H7 (cell line): ENCODE measurements at regions not wholly inside any gene's neighbourhood (a gene's known extent, or its start where the extent isn't known, plus 50 kb on each side); places are given as distances from the start of the nearest gene placed in this dataset.

Source experiments
- DNase-seq: peaks from one replicate; pipeline ENCODE4 v3.0.0; 2012
- H3K27me3 ChIP-seq: 2 replicates; pipeline ENCODE4 v1.6.0; 2011; ENCODE audit warnings: mild to moderate bottlenecking, low read length; ENCODE audit not compliant: control insufficient read depth, insufficient read depth
- H3K36me3 ChIP-seq: replicated peaks from 2 replicates; pipeline ENCODE4 v1.5.1; 2011; ENCODE audit warnings: low read length; ENCODE audit not compliant: control insufficient read depth, insufficient read depth
- H3K4me3 ChIP-seq: 2 replicates; pipeline ENCODE4 v1.5.1; 2011; ENCODE audit warnings: low read depth, mild to moderate bottlenecking, control low read depth, low read length, moderate library complexity; ENCODE audit not compliant: insufficient read depth

DNA sequence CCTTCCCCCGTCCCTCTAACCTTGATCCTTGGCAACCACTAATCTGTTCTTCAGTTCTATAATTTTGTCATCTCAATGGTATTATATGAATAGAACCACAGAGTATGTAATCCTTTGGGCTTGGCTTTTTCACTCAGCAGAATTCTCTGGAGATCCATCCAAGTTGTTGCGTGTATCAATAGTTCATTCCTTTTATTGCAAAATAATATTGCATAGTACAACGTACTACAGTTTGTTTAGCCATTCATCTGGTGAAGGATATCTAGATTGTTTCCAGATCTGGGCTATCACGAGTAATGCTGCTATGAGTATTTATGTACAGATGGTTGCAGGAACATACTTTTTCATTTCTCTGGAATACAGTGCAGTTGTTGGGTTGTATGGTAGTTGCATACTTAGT, 76.2 kb downstream of the PLXNA1 start:
- no peaks in the 10 kb centered on the region for H3K27me3 ChIP-seq
- no peak for DNase-seq
- no peak overlapping the region for H3K4me3 ChIP-seq
- no peaks in the 10 kb centered on the region for H3K36me3 ChIP-seq

DNA sequence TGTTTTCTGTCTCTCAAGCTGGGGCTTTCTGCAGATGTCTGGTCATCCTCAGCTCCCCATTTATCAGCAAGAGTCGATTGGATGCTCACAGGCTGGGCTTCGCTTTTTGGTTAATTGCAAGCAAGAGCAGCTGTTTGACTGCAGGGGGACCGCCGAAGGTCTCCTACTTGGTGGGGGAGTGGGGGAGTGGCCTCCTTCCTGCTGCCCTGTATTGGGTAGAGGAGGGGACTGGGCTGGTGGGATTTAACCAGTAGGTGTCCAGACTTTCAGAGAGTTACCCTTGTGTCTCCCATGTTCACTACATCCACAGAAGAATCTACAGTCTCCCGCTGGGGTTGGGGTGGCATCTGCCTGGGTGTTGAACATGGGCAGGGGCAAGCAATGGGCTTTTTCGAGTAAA, 78.7 kb downstream of the PLXNA1 start:
- no peak overlapping the region for H3K4me3 ChIP-seq
- DNase-seq, result peak; percentile 82

DNA sequence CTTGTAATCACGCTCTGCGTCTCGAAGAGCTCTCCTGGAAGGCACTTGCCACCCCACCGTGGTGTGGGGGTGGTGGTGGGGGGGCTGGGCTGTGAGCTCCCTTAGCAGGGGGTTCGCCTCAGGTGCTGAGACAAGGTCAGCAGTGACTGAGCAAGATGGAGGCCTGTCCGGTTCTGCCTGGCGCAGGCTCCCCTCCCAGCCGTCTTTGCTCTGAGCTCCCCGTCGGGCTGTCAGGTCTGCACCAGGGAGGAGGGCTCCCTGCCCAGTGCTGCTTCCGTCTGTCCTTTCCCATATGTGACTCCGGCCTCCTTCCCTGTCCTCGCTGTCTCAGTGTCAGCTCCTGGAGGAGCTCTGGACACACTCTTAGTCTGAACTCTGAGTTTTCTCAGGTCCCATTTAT, 80.0 kb downstream of the PLXNA1 start:
- H3K4me3 ChIP-seq, result no peak overlapping the region
- no peaks in the 10 kb centered on the region for H3K36me3 ChIP-seq
- DNase-seq, result no peak
- H3K27me3 ChIP-seq, result no peaks in the 10 kb centered on the region

More for the DNA sequence above, 78.7 kb downstream of the PLXNA1 start:
- Histone ChIP-seq H3K27me3 (no peaks in the 10 kb centered on the region), H3K36me3 (no peaks in the 10 kb centered on the region)

- Histone ChIP-seq H3K36me3 (no peaks in the 10 kb centered on the region), H3K27me3 (no peaks in the 10 kb centered on the region), H3K4me3 (no peak overlapping the region)
- no peak for DNase-seq
Observed at GRCh38 chr3:127063916-127064315, 81.0 kb downstream of the PLXNA1 start.

DNA sequence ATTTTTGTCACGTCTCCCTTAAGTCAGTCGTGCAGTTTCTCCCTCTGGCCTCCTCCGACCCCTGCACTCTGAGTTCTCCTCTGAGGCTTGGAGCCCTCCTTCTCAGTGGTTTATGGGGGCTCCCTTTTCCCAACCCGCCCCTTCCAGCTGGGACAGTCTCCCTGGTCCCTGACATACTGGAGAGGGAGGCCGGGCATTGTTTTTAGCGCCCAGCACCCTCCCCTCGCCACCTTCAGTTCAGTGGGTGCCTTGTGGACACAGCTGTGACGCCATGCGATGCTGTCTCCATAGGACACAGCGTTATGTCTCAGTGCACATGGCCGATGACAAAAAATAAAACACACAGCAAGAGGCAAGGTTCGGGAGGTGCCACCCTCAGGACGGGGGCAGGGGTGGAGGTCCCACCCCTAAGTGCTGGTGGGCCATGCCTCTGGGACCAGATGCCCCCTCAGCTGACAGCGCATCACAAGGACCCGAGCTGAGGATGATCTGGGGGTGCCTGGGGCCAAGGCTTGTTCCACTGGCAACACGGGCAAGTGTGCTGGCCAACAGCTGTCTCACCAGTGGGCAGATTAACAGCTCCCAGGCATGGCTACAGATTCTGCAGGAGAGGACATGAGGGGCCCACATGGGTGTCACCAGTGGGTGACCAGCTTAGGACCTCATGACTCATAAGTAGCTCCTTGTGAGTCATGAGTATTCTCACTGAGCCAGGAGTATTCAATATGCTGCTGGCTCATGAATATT, 81.6 kb downstream of the PLXNA1 start:
- no peaks in the 10 kb centered on the region for H3K27me3 ChIP-seq
- no peak for DNase-seq

GRCh38 chr3:127065138-127065427, 82.2 kb downstream of the PLXNA1 start:
- Histone ChIP-seq H3K4me3 (no peak overlapping the region), H3K36me3 (no peaks in the 10 kb centered on the region), H3K27me3 (no peaks in the 10 kb centered on the region)
- DNase-seq, result no peak

More for the DNA sequence above, 81.6 kb downstream of the PLXNA1 start:
- Histone ChIP-seq H3K36me3 (no peaks in the 10 kb centered on the region), H3K4me3 (no peak overlapping the region)

GRCh38 chr3:127065561-127066290, 82.8 kb downstream of the PLXNA1 start:
- no peaks in the 10 kb centered on the region for H3K36me3 ChIP-seq
- no peak for DNase-seq
- no peaks in the 10 kb centered on the region for H3K27me3 ChIP-seq

DNA sequence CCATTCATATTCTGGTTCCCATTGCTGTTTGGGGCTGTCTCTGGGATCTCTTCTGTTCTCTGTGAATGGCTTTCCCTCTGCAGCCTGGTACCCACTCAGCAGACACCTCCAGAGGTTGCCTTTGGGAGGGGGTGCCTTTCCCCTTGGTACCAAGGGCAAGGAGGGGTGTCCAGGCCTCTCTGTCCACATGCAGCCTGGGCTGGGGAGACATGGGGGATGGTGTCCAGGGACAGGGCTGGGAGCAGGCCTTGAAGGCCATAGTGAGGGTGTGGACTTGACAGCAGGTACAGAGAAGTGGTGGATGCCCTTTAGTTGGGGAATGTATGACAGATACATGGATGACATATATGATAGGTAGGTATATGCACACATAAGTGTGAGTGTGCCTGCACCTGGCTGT, 83.7 kb downstream of the PLXNA1 start:
- no peak for DNase-seq
- Histone ChIP-seq H3K4me3 (no peak overlapping the region), H3K36me3 (no peaks in the 10 kb centered on the region), H3K27me3 (no peaks in the 10 kb centered on the region)

More at GRCh38 chr3:127065561-127066290, 82.8 kb downstream of the PLXNA1 start:
- H3K4me3 ChIP-seq, result no peak overlapping the region

DNA sequence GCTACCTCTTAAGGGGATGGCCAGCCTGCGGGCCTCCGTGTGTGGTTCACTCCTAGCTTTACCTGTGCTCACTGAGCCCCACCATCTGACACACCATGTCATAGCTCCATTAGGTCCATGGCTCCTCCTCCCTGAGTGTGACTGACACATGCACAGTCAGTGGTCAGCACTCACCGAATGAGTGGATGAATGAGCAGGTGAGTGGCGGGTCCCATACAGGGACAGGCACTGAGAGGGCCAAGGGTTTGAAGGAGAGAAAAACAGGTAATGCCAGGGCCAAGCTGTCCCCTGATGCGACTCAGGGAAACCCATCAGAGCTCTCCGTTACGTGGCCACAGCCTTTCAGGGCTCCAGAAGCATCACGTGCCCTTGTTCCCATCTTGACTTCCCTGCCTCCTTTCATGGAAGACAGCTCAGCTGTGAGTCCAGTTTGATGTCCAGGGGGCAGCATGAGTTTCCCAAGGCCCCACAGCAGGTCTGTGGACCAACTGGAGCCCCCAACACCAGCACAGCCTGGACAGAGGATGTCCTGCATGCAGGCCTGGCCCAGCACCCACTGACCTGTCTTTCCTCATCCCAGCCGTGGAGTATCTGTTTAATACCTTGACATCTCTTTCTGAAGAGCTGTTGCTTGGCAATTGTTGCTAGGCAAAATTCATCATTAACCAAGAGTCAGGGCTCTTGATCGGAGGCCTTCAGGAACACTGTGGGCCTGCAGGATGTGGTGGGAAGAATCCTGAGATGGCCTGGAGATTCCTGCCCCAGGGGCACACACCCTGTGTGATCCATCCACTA, 84.4 kb downstream of the PLXNA1 start:
- no peaks in the 10 kb centered on the region for H3K27me3 ChIP-seq
- H3K36me3 ChIP-seq, result no peaks in the 10 kb centered on the region
- H3K4me3 ChIP-seq, result no peak overlapping the region
- no peak for DNase-seq

- H3K4me3 ChIP-seq, result no peak overlapping the region
- H3K27me3 ChIP-seq, result no peaks in the 10 kb centered on the region
- no peaks in the 10 kb centered on the region for H3K36me3 ChIP-seq
- no peak for DNase-seq
Observed at GRCh38 chr3:127068111-127068810, 85.3 kb downstream of the PLXNA1 start.

DNA sequence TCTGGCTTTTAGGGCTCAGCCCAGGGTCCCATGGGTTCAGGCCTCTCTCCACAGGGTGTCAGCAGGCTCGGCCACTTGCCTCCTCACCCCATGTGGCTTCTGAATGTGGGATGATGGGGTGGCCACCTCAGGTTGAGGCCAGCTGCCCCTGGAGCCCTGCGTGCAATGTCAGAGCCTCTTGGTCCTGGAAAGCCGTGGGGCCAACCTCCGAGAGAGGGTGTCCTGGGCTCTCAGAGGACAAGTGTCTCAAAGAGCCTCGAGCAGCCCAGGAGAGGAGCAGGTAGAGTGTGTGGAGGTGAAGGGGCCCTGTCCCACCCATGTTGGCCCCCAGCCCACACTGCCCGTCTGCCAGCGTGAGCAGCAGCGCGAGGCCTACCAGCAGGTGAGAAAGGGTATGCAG, 86.0 kb downstream of the PLXNA1 start:
- no peak for DNase-seq
- Histone ChIP-seq H3K4me3 (no peak overlapping the region), H3K27me3 (no peaks in the 10 kb centered on the region), H3K36me3 (no peaks in the 10 kb centered on the region)

DNA sequence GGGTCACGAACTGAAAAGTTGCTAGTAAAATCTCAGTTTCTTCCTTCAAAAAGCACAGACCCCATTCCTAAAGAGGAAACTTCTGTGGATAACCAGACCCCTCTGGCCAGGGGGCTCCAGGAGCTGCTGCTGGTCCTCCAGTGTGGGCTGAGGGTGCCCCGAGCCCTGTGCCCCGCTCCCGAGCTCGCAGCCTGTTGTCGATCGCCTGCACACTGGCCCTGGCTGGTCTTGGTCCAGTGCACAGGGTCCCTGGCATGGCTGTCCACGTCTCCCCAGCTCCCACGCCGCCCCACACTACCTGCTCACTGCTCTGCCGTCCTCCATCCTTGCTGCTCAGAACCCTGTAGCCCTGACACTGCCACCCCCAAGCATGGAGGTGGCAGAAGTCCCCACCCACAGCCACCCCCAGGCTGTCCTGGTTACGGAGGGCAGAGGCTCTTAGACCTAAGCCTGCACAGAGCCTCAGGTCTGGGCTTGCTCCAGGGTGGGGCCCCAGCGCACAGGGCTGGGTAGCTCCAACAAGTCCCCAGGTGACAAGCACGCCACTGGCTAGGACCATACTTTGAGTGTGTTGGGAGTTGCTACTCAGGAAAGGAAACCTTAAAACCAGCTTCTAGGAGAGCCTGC, 87.0 kb downstream of the PLXNA1 start:
- DNase-seq, result no peak
- H3K4me3 ChIP-seq, result no peak overlapping the region

GRCh38 chr3:127070776-127071175, 87.9 kb downstream of the PLXNA1 start:
- H3K27me3 ChIP-seq, result no peaks in the 10 kb centered on the region
- DNase-seq, result no peak
- H3K36me3 ChIP-seq, result no peaks in the 10 kb centered on the region
- no peak overlapping the region for H3K4me3 ChIP-seq

More for the DNA sequence above, 87.0 kb downstream of the PLXNA1 start:
- Histone ChIP-seq H3K27me3 (no peaks in the 10 kb centered on the region), H3K36me3 (no peaks in the 10 kb centered on the region)

GRCh38 chr3:127071597-127072001, 88.7 kb downstream of the PLXNA1 start:
- Histone ChIP-seq H3K4me3 (no peak overlapping the region), H3K27me3 (no peaks in the 10 kb centered on the region), H3K36me3 (no peaks in the 10 kb centered on the region)
- no peak for DNase-seq
